Testis (tissue), 2 donors: ENCODE measurements at regions not wholly inside any gene's neighbourhood (a gene's known extent, or its start where the extent isn't known, plus 50 kb on each side); places are given as distances from the start of the nearest gene placed in this dataset.

ENCODE experiments used
- DNase-seq: peaks from one replicate; pipeline ENCODE4 v3.0.0-alpha.2; 2019
- H3K27ac ChIP-seq, 2 donors: fragments of 200-600 bp; sonication (generic); one replicate each; pipeline ENCODE4 v1.5.1; 2019
- H3K27me3 ChIP-seq: fragments of 200-600 bp; sonication (generic); one replicate; pipeline ENCODE4 v1.5.1; 2019
- H3K36me3 ChIP-seq: fragments of 200-600 bp; sonication (generic); one replicate; pipeline ENCODE4 v1.5.1; 2017; ENCODE audit warnings: low read depth; ENCODE audit errors: missing control alignments
- H3K4me1 ChIP-seq: fragments of 200-600 bp; sonication (generic); one replicate; pipeline ENCODE4 v1.5.1; 2019
- H3K4me3 ChIP-seq, 2 donors: fragments of 200-600 bp; sonication (generic); one replicate each; pipeline ENCODE4 v1.5.1; 2017 to 2019
- H3K9me3 ChIP-seq: fragments of 200-600 bp; sonication (generic); one replicate; pipeline ENCODE4 v1.5.1; 2017
- POLR2A ChIP-seq: fragments of 450-650 bp; IDR thresholded peaks from one replicate; pipeline ENCODE4 v1.6.1; 2017; ENCODE audit warnings: antibody characterized with exemption, mild to moderate bottlenecking, moderate library complexity
- WGBS, 2 donors: methylation state at CpG; one replicate each; pipeline ENCODE4 v1.1.5; 2018; 5-methylcytosine and 5-hydroxymethylcytosine counted together
- intact Hi-C: fragments of 100-400 bp; cut with DNase I; formaldehyde crosslinking; loops from one replicate; pipeline ENCODE4 v1.15.1; 2023; ENCODE audit warnings: low total_unique reads
- TF ChIP-seq, protein P1 (sequence below), 3 experiments: fragments of 450-650 bp in 2 of 3; fragments of 200-600 bp in 1 of 3; sonication (generic) in 1 of 3; IDR thresholded peaks; one replicate each; pipeline ENCODE4 v1.5.1; 2016 to 2019; ENCODE audit warnings: antibody characterized with exemption in 3 of 3, mild to moderate bottlenecking in 2 of 3, moderate library complexity in 1 of 3

DNA sequence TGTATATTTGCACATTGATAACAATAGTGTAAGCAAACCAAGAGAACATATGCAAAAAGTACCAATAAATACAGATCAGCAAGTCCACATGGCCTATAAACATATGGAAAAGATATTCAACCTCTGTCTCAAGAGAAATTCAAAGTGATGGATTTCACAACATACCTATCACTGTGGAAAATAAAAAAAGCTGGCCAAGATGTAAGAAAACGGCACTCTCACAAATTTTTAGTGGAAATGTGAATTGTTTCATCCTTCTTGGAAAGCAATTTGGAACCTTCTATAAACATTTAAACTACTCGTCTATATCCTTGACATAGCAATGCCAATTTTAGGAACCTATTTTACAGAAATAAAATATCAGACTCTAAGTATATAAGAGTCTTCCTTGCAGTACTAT, 559.8 kb downstream of the QKI start:
- H3K27me3 ChIP-seq = no peaks in the 10 kb centered on the region
- H3K9me3 ChIP-seq = no peaks in the 10 kb centered on the region
- H3K4me1 ChIP-seq = no peaks in the 10 kb centered on the region
- H3K27ac ChIP-seq = no peak overlapping the region
- H3K36me3 ChIP-seq = no peaks in the 10 kb centered on the region
- no peak overlapping the region for H3K4me3 ChIP-seq
- intact Hi-C loops = no loop called here
- WGBS, 2 donors = 82% methylated on average over 2 of the region's 2 CpGs
- TF ChIP-seq POLR2A = no peak
- TF ChIP-seq, protein P1, sequence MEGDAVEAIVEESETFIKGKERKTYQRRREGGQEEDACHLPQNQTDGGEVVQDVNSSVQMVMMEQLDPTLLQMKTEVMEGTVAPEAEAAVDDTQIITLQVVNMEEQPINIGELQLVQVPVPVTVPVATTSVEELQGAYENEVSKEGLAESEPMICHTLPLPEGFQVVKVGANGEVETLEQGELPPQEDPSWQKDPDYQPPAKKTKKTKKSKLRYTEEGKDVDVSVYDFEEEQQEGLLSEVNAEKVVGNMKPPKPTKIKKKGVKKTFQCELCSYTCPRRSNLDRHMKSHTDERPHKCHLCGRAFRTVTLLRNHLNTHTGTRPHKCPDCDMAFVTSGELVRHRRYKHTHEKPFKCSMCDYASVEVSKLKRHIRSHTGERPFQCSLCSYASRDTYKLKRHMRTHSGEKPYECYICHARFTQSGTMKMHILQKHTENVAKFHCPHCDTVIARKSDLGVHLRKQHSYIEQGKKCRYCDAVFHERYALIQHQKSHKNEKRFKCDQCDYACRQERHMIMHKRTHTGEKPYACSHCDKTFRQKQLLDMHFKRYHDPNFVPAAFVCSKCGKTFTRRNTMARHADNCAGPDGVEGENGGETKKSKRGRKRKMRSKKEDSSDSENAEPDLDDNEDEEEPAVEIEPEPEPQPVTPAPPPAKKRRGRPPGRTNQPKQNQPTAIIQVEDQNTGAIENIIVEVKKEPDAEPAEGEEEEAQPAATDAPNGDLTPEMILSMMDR (IDR thresholded peaks at IDR 0.05) = no peak
- no peak for DNase-seq

DNA sequence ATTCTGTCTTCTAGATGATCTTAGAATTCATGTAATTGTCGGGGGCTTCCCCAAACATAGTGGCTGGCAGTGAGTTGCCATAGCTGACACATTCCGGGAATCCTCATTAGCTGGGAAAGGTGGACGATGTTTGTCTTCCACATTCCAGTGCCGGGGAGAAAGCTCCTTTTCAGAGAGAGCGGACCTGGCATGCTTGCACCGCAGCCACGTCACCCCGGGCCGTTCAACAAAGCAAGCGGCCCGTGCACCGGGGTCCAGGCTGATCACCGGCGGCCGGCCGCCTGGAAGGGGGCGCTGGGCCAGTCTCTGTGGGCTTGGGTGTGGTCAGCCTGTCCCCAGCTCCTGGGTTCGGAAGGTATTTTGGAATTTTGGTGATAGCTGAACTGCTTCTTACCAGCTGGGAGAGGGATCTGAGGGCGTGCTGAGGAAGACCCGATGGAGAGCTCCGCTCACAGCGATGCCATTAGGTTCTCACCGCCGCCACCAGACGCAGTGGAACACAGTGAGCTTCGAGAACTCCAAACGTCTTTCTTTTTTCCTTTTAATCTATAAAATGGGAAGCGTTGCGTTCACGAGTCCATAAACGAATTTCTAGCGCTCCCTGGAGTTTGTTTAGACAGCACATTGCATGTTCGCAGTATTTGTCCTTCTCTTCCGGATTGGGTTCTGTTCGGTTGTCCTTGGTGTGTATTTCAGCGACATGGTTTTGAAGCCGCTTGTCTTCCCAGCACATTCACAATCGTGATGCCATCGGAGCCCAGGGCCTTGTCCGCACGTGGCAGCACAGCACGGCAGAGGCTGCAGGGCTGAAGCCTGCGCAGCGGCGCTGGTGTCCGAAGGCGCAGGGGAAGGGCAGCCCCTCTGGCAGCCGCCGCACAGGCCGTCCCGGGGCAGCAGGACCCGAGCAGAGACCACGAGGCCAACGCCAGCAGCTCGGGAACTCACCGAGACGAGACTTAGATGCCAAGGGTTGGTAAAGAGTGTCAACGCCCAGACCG, 557.6 kb downstream of the QKI start:
- no peak overlapping the region for H3K27ac ChIP-seq
- intact Hi-C loops = no loop called here
- H3K4me3 ChIP-seq = peak overlapping the region; percentile 5 to 18
- H3K4me1 ChIP-seq = no peaks in the 10 kb centered on the region
- no peaks in the 10 kb centered on the region for H3K36me3 ChIP-seq
- TF ChIP-seq POLR2A = no peak
- TF ChIP-seq, protein P1 (IDR thresholded peaks at IDR 0.05) = no peak
- no peaks in the 10 kb centered on the region for H3K27me3 ChIP-seq
- no peak for DNase-seq
- 58 to 75% methylated on average over 44 to 59 of the region's 59 CpGs for WGBS, 2 donors
- no peaks in the 10 kb centered on the region for H3K9me3 ChIP-seq

DNA sequence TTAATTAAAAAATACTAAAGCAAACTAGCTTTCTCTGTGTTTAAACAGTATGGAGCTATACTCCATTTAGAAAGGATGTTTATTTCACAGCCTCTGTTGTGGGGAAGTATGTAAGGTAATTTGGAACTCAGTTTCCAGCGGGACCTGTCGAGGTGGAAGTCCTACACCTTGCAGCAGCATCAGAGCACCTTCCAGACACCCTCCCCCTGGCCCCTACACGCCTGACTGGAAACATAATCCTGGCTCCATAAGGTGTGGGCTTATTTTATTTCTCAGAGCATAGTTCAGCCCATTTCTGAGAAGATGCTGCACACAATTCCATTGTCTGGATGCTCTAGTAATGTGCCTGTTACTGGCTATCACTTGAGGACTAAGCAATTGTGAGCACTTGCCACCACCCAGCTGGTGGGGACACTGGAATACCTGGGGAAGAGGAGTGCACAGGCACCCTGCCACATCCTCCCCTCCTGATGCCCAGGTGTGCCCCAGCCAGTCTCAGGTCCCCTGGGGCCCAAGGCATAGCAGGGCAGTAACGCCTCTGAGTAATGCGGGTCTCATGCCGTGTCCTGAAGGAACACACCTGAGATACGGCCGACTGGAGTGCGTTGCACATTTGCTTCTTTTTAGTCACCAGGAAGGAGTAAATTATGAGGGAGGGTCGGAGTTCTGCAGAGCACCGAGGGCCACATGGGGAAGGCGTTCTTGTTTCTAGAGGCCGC, 556.5 kb downstream of the QKI start:
- Histone ChIP-seq H3K27ac (no peak overlapping the region), H3K36me3 (no peaks in the 10 kb centered on the region), H3K27me3 (no peaks in the 10 kb centered on the region), H3K9me3 (no peaks in the 10 kb centered on the region), H3K4me1 (peaks cover 2% of the 10 kb centered on the region), H3K4me3 (no peak overlapping the region)
- TF ChIP-seq POLR2A = no peak
- TF ChIP-seq, protein P1 (IDR thresholded peaks at IDR 0.05) = no peak
- DNase-seq = no peak
- intact Hi-C loops = no loop called here
- WGBS, 2 donors = 63 to 76% methylated on average over 13 of the region's 13 CpGs

DNA sequence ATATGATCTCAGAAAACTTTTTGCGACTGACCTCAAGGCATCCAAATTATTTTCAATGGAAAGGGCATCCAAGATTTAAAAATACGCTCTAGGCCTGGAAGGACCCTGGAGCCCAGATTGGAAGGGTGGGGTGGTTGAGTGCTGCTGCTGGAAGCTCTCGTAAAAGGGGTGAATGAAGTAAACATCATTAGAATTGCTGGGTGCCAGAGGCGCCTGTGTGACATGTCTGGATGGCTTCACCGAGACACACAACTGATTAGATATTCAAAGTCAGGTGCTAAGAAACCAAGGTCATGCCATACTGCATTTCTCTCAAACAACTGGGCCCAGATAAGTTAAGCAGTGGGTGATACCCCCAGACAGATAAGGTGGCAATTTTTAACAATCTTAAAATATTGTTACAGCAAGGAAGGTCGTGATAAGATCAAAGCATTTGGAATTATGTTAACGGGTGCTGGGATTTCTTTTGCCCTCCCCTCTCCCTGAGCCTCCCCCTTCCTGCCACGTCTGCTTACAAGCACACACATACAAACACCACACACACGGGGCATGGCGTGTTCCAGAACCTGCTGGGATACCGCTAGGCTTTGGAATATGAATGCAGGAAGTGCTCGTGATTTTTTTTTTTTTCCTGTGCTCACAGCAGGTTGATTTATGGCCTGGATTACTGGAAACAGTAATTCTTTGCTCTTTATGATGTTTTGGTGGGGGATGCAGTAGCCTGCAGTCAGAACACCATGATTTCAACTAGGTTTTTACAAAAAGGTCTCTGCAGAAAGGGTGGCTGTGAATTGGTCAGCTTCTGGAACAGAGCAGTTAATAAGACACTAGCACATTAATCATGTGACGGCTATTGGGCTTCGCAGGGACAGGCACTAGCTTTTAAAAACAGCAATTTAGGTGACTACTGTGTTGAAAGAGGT, 551.2 kb downstream of the QKI start:
- TF ChIP-seq, protein P1 (IDR thresholded peaks at IDR 0.05) = no peak
- no peak for TF ChIP-seq POLR2A
- Histone ChIP-seq H3K4me3 (no peak overlapping the region), H3K4me1 (peaks cover 7% of the 10 kb centered on the region), H3K27me3 (no peaks in the 10 kb centered on the region), H3K36me3 (no peaks in the 10 kb centered on the region), H3K27ac (no peak overlapping the region), H3K9me3 (no peaks in the 10 kb centered on the region)
- 56 to 79% methylated on average over 14 of the region's 14 CpGs for WGBS, 2 donors
- intact Hi-C loops = no loop called here
- DNase-seq = no peak
